HG03442 (cell line): ENCODE measurements at regions not wholly inside any gene's neighbourhood (a gene's known extent, or its start where the extent isn't known, plus 50 kb on each side); places are given as distances from the start of the nearest gene placed in this dataset.

ENCODE experiments used
- ATAC-seq: cut with Tn5 transposase; IDR thresholded peaks from one replicate; pipeline ENCODE4 v1.9.1; 2021; ENCODE audit warnings: mild to moderate bottlenecking, moderate library complexity; ENCODE audit not compliant: unreplicated experiment

GRCh38 chr5:130279386-130279785 is 375.1 kb downstream of the CHSY3 start:
- no peak for ATAC-seq

- ATAC-seq: no peak
These were observed 373.9 kb downstream of the CHSY3 start for GRCh38 chr5:130278136-130278535.

- ATAC-seq: no peak
These were observed 373.3 kb downstream of the CHSY3 start for GRCh38 chr5:130277522-130277921.

- ATAC-seq: no peak
These were observed 372.7 kb downstream of the CHSY3 start for GRCh38 chr5:130277002-130277401.

- no peak for ATAC-seq
These were observed 368.6 kb downstream of the CHSY3 start for GRCh38 chr5:130272837-130273236.

GRCh38 chr5:130270786-130271185 is 366.5 kb downstream of the CHSY3 start:
- no peak for ATAC-seq

- no peak for ATAC-seq
These were observed 364.2 kb downstream of the CHSY3 start for GRCh38 chr5:130268489-130268888.

GRCh38 chr5:130267926-130268325 is 363.7 kb downstream of the CHSY3 start:
- ATAC-seq: no peak

GRCh38 chr5:130260481-130260880 is 356.2 kb downstream of the CHSY3 start:
- ATAC-seq: no peak

GRCh38 chr5:130251931-130252330 is 347.7 kb downstream of the CHSY3 start:
- ATAC-seq: no peak

GRCh38 chr5:130243641-130244040 is 339.4 kb downstream of the CHSY3 start:
- ATAC-seq: no peak

- no peak for ATAC-seq
These were observed 333.5 kb downstream of the CHSY3 start for GRCh38 chr5:130237721-130238120.
